Esophagus muscularis mucosa (tissue), 4 donors: ENCODE measurements at regions not wholly inside any gene's neighbourhood (a gene's known extent, or its start where the extent isn't known, plus 50 kb on each side); places are given as distances from the start of the nearest gene placed in this dataset.
"Not testable (repeated sequence)": the region's sequence is repeated elsewhere in the genome, so short reads cannot be mapped to it uniquely, and the experiment has no call there.

Experiments used
- DNase-seq: peaks from one replicate; pipeline ENCODE4 v3.0.0-alpha.2; 2017; ENCODE audit errors: extremely low spot score
- H3K27ac ChIP-seq, 4 donors: fragments of 200-600 bp; sonication (generic); replicated peaks in 1 of 4; 1 replicate in 3 of 4; 2 replicates in 1 of 4; pipeline ENCODE4 v1.5.1; 2016 to 2019; ENCODE audit warnings: mild to moderate bottlenecking in 1 of 4
- H3K27me3 ChIP-seq, 4 donors: fragments of 200-600 bp; sonication (generic); one replicate each; pipeline versions ENCODE4 v1.5.1 to v1.6.0; 2016 to 2019
- H3K36me3 ChIP-seq, 4 donors: fragments of 200-600 bp; sonication (generic); one replicate each; pipeline ENCODE4 v1.5.1; 2016 to 2019
- H3K4me1 ChIP-seq, 4 donors: fragments of 200-600 bp; sonication (generic); one replicate each; pipeline ENCODE4 v1.5.1; 2016 to 2019
- H3K4me3 ChIP-seq, 4 donors: fragments of 200-600 bp; sonication (generic); 1 replicate in 2 of 4; 2 replicates in 2 of 4; pipeline ENCODE4 v1.5.1; 2016 to 2019; ENCODE audit warnings: mild to moderate bottlenecking in 4 of 4, moderate library complexity in 1 of 4
- H3K9me3 ChIP-seq, 4 donors: fragments of 200-600 bp; sonication (generic); 1 replicate in 3 of 4; 2 replicates in 1 of 4; pipeline ENCODE4 v1.5.1; 2016 to 2019
- CTCF ChIP-seq, 3 experiments: fragments of 200-600 bp in 2 of 3; fragments of 450-650 bp in 1 of 3; sonication (generic) in 2 of 3; IDR thresholded peaks; one replicate each; pipeline ENCODE4 v1.5.1; 2017 to 2019; ENCODE audit warnings: antibody characterized with exemption in 3 of 3, mild to moderate bottlenecking in 2 of 3, moderate library complexity in 1 of 3
- EP300 ChIP-seq: sonication (generic); formaldehyde crosslinking; IDR thresholded peaks from one replicate; pipeline ENCODE4 v1.6.1; 2017; ENCODE audit warnings: antibody characterized with exemption
- POLR2A ChIP-seq: fragments of 450-650 bp; IDR thresholded peaks from one replicate; pipeline ENCODE4 v1.6.1; 2017; ENCODE audit warnings: antibody characterized with exemption, moderate library complexity, mild to moderate bottlenecking, low read depth
- POLR2AphosphoS5 ChIP-seq, 2 donors: sonication (generic); formaldehyde crosslinking; IDR thresholded peaks; one replicate each; pipeline ENCODE4 v1.6.1; 2017; ENCODE audit warnings: antibody characterized with exemption in 2 of 2
- WGBS: methylation state at CpG from one replicate; pipeline ENCODE4 v1.1.5; 2018; 5-methylcytosine and 5-hydroxymethylcytosine counted together
- intact Hi-C: fragments of 100-400 bp; cut with DNase I; formaldehyde crosslinking; loops from one replicate; pipeline ENCODE4 v1.15.1; 2023

- TF ChIP-seq CTCF (IDR thresholded peaks at IDR 0.05) (no peak), EP300 (no peak), POLR2A (no peak), POLR2AphosphoS5 (IDR thresholded peaks at IDR 0.05) (no peak)
- Histone ChIP-seq H3K4me3 (no peak overlapping the region), H3K27me3 (no peaks in the 10 kb centered on the region), H3K4me1 (no peaks in the 10 kb centered on the region), H3K36me3 (no peaks in the 10 kb centered on the region), H3K9me3 (no peaks in the 10 kb centered on the region), H3K27ac (no peak overlapping the region)
- no peak for DNase-seq
- intact Hi-C loops: no loop called here
- WGBS: 78% methylated on average over 4 of the region's 4 CpGs
Observed at GRCh38 chr2:65931056-65931455, 498.7 kb upstream of the SPRED2 start.

- Histone ChIP-seq H3K27me3 (no peaks in the 10 kb centered on the region), H3K4me1 (no peaks in the 10 kb centered on the region), H3K9me3 (no peaks in the 10 kb centered on the region), H3K27ac (no peak overlapping the region), H3K4me3 (no peak overlapping the region), H3K36me3 (no peaks in the 10 kb centered on the region)
- TF ChIP-seq EP300 (no peak), POLR2AphosphoS5 (IDR thresholded peaks at IDR 0.05) (no peak), POLR2A (no peak), CTCF (IDR thresholded peaks at IDR 0.05) (no peak)
- intact Hi-C loops: no loop called here
- peak; percentile 60 for DNase-seq
- WGBS: 96% methylated on average over 4 of the region's 4 CpGs
Observed at GRCh38 chr2:65930259-65930658, 497.9 kb upstream of the SPRED2 start.

GRCh38 chr2:65929664-65930063, 497.3 kb upstream of the SPRED2 start:
- H3K4me3 ChIP-seq, DNase-seq, H3K9me3 ChIP-seq, H3K27ac ChIP-seq, H3K36me3 ChIP-seq, intact Hi-C loops, H3K4me1 ChIP-seq, H3K27me3 ChIP-seq: not testable (repeated sequence)
- WGBS: 82% methylated on average over 9 of the region's 10 CpGs

- Histone ChIP-seq H3K9me3 (no peaks in the 10 kb centered on the region), H3K27me3 (no peaks in the 10 kb centered on the region), H3K4me3 (no peak overlapping the region), H3K4me1 (no peaks in the 10 kb centered on the region), H3K27ac (no peak overlapping the region), H3K36me3 (no peaks in the 10 kb centered on the region)
- no peak for DNase-seq
- intact Hi-C loops: no loop called here
- WGBS: 43% methylated on average over 3 of the region's 4 CpGs
- TF ChIP-seq CTCF (IDR thresholded peaks at IDR 0.05) (no peak), POLR2A (no peak), EP300 (no peak), POLR2AphosphoS5 (IDR thresholded peaks at IDR 0.05) (no peak)
Observed at GRCh38 chr2:65922794-65923193, 490.4 kb upstream of the SPRED2 start.

- Histone ChIP-seq H3K27ac (no peak overlapping the region), H3K9me3 (no peaks in the 10 kb centered on the region), H3K36me3 (no peaks in the 10 kb centered on the region), H3K4me1 (no peaks in the 10 kb centered on the region), H3K27me3 (no peaks in the 10 kb centered on the region), H3K4me3 (no peak overlapping the region)
- intact Hi-C loops: no loop called here
- TF ChIP-seq CTCF (IDR thresholded peaks at IDR 0.05) (no peak), EP300 (no peak), POLR2AphosphoS5 (IDR thresholded peaks at IDR 0.05) (no peak), POLR2A (no peak)
- DNase-seq: no peak
- WGBS: 75% methylated on average over 4 of the region's 4 CpGs
Observed at GRCh38 chr2:65922030-65922429, 489.6 kb upstream of the SPRED2 start.
